Kidney (tissue), 13 donors: ENCODE measurements at regions not wholly inside any gene's neighbourhood (a gene's known extent, or its start where the extent isn't known, plus 50 kb on each side); places are given as distances from the start of the nearest gene placed in this dataset.

Source experiments
- DNase-seq, 5 donors: peaks; one replicate each; pipeline ENCODE4 v3.0.0-alpha.2; 2013 to 2020
- FAIRE-seq: peaks from 2 replicates; lab custom pipeline; 2012; peaks lifted over from hg19 to GRCh38; lab: Jason Lieb, UNC
- H3K27ac ChIP-seq, 2 donors: one replicate each; pipeline ENCODE4 v1.7.0; 2013; ENCODE audit warnings: low read depth in 2 of 2, low read length in 2 of 2, inconsistent platforms in 1 of 2
- H3K27me3 ChIP-seq: one replicate; pipeline ENCODE4 v1.7.1; 2013; ENCODE audit warnings: low read length, inconsistent platforms; ENCODE audit not compliant: control insufficient read depth, insufficient read depth
- H3K36me3 ChIP-seq, 3 donors: one replicate each; pipeline versions ENCODE4 v1.7.0 to v1.7.1; 2013; ENCODE audit warnings: low read length in 3 of 3, control low read depth in 1 of 3, inconsistent platforms in 1 of 3; ENCODE audit not compliant: insufficient read depth in 3 of 3, control insufficient read depth in 2 of 3
- H3K4me1 ChIP-seq, 3 donors: one replicate each; pipeline versions ENCODE4 v1.7.0 to v1.7.1; 2013; ENCODE audit warnings: low read length in 3 of 3, inconsistent platforms in 1 of 3, low read depth in 1 of 3; ENCODE audit not compliant: control insufficient read depth in 2 of 3, insufficient read depth in 2 of 3
- H3K4me3 ChIP-seq, 3 donors: one replicate each; pipeline versions ENCODE4 v1.7.0 to v1.8.1; 2013; ENCODE audit warnings: low read length in 3 of 3, control low read depth in 1 of 3, inconsistent platforms in 1 of 3
- H3K9ac ChIP-seq, 3 donors: one replicate each; pipeline versions ENCODE4 v1.7.0 to v1.7.1; 2013; ENCODE audit warnings: low read length in 3 of 3, control low read depth in 1 of 3, inconsistent platforms in 1 of 3
- H3K9me3 ChIP-seq, 3 donors: one replicate each; pipeline versions ENCODE4 v1.7.0 to v1.7.1; 2013; ENCODE audit warnings: low read length in 3 of 3, control low read depth in 1 of 3, inconsistent platforms in 1 of 3; ENCODE audit not compliant: control insufficient read depth in 2 of 3, insufficient read depth in 1 of 3
- intact Hi-C: fragments of 100-400 bp; cut with DNase I; formaldehyde crosslinking; loops from one replicate; pipeline ENCODE4 v1.11.1; 2022
- TF ChIP-seq, protein P1 (sequence below): IDR thresholded peaks from 3 replicates; pipeline ENCODE4 v1.5.1; 2012; ENCODE audit warnings: mild to moderate bottlenecking, moderate library complexity, borderline replicate concordance; ENCODE audit not compliant: insufficient read depth; ENCODE audit errors: extremely low read depth
- donor health status: control.
- donor health status: control.
- donor health status: control.
- donor health status: control.
- donor health status: control.
- donor health status: DM: yes; HTN: yes; CAD: no.
- donor health status: Normal renal cell carcinoma (clear cell type).

DNA sequence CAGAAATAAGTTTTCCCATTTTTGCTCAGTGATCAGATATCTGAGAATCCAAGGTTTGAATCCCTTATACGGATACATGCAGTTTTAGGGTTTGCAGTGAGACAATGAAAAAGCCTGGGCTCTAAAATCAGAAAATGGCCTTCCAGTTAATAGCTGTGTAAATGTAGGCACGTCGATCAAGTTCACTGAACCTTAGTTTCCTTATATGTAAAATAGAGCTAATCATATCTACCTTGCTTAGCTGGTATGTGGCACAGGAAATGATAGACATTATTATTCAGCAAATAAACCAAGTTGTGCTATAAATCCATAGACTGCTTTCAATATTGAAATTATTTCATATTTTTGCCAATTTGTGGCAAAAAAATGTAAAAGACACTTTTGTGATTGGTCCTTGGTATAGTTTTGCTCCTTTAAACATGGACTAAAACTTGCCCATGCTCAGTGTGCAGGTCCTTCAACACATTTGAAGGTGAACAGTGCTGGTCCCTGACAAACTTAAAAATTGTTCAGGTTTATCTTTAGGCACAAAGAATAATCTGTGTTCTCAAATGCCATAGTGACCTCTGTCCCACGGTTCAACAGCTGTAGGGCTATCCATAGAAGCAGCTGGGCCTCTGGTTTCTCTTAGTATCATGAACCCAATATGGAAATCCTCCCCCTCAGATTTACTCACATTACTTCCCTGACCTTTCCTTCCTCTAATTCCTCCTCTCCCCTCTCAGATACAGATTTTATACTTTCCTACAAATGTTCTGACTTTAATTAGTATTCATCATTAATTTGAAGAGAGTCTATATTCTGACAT lies 51.0 kb downstream of the CCDC54 start:
- TF ChIP-seq, protein P1, sequence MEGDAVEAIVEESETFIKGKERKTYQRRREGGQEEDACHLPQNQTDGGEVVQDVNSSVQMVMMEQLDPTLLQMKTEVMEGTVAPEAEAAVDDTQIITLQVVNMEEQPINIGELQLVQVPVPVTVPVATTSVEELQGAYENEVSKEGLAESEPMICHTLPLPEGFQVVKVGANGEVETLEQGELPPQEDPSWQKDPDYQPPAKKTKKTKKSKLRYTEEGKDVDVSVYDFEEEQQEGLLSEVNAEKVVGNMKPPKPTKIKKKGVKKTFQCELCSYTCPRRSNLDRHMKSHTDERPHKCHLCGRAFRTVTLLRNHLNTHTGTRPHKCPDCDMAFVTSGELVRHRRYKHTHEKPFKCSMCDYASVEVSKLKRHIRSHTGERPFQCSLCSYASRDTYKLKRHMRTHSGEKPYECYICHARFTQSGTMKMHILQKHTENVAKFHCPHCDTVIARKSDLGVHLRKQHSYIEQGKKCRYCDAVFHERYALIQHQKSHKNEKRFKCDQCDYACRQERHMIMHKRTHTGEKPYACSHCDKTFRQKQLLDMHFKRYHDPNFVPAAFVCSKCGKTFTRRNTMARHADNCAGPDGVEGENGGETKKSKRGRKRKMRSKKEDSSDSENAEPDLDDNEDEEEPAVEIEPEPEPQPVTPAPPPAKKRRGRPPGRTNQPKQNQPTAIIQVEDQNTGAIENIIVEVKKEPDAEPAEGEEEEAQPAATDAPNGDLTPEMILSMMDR: no peak
- Histone ChIP-seq H3K4me1 (peaks cover 0 to 10% (median 3%) of the 10 kb centered on the region in 3 donors), H3K9me3 (no peaks in the 10 kb centered on the region), H3K9ac (no peak overlapping the region), H3K27ac (no peak overlapping the region), H3K36me3 (no peaks in the 10 kb centered on the region), H3K27me3 (no peaks in the 10 kb centered on the region), H3K4me3 (no peak overlapping the region)
- peak in 1 of 5 donors; percentile 7 for DNase-seq
- intact Hi-C loops: no loop called here
- FAIRE-seq: no peak

- FAIRE-seq (no peak), DNase-seq (peak; percentile 81 to 91 (median 88))
- H3K9me3 ChIP-seq: no peaks in the 10 kb centered on the region
- TF ChIP-seq, protein P1: peak; percentile 78
- no peaks in the 10 kb centered on the region for H3K36me3 ChIP-seq
- peak overlapping the region; percentile 37 to 67 for H3K27ac ChIP-seq
- intact Hi-C loops: no loop called here
- H3K4me1 ChIP-seq: peaks cover 0 to 10% (median 3%) of the 10 kb centered on the region in 3 donors
- peak overlapping the region; percentile 56 to 79 (median 57) for H3K4me3 ChIP-seq
- H3K27me3 ChIP-seq: no peaks in the 10 kb centered on the region
- H3K9ac ChIP-seq: peak overlapping the region; percentile 27 to 77 (median 56)
Measured at GRCh38 chr3:107429320-107430181, 52.3 kb downstream of the CCDC54 start.

- peak in 3 of 5 donors; percentile 17 to 61 (median 39) for DNase-seq
- Histone ChIP-seq H3K9me3 (no peaks in the 10 kb centered on the region), H3K36me3 (no peaks in the 10 kb centered on the region), H3K4me3 (peak overlapping the region; percentile 56 to 79 (median 57)), H3K27me3 (no peaks in the 10 kb centered on the region), H3K27ac (peak overlapping the region; percentile 78 to 97), H3K9ac (peak overlapping the region; percentile 5 to 77 (median 56)), H3K4me1 (peaks cover 0 to 10% (median 3%) of the 10 kb centered on the region in 3 donors)
- TF ChIP-seq, protein P1: no peak
- intact Hi-C loops: no loop called here
- no peak for FAIRE-seq
Measured at GRCh38 chr3:107430214-107430995, 53.2 kb downstream of the CCDC54 start.
